ENCODE measurements at regions not wholly inside any gene's neighbourhood (a gene's known extent, or its start where the extent isn't known, plus 50 kb on each side); places are given as distances from the start of the nearest gene placed in this dataset.

GRCh38 chr13:31853643-31854326 lies 114.5 kb downstream of the RXFP2 start:
- no peak for DNase-seq

- DNase-seq = no peak
Observed at GRCh38 chr13:31859571-31859970, 120.2 kb downstream of the RXFP2 start.

- no peak for DNase-seq
Observed at GRCh38 chr13:31860002-31860401, 120.7 kb downstream of the RXFP2 start.

- no peak for DNase-seq
Observed at GRCh38 chr13:31862828-31863227, 123.5 kb downstream of the RXFP2 start.

DNA sequence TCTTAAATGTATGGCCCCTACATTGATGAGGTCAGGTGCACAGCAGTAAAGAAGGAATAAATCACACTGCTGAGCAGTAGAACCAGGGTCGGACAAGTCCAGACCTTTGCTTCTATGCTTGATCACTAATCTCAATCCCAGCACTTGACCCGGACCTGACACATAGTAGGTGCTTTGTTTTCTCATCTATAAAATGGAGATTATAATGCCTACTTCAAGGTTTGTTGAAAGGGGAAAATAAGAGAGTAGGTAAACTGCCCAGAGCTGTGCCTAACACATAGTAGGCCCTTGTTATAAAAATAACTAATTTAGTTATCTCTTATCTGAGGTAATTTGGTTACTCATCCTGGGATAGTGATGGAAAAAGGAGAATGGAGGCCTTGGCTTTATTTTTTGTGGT lies 125.0 kb downstream of the RXFP2 start:
- DNase-seq = no peak

GRCh38 chr13:31866099-31866498 lies 126.8 kb downstream of the RXFP2 start:
- DNase-seq = no peak

DNA sequence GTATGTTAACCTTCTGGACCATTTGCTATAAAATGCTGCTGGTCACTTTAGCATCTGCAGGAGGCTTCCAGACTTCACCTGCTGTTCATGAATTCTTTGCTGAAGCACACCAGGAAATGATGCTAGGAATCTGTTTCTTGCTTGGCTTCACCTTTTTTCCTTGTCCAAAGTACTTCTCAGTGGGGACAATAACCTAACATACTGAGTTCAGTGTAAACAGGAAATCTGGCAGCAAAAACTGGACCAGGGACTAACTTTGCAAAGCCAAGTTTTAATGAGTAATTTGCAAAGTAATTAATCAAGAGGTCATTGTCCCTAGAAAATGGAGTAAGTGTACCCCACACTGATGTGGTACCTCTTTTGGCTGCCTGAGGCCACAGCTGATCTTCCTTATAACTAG lies 128.4 kb downstream of the RXFP2 start:
- no peak for DNase-seq

DNA sequence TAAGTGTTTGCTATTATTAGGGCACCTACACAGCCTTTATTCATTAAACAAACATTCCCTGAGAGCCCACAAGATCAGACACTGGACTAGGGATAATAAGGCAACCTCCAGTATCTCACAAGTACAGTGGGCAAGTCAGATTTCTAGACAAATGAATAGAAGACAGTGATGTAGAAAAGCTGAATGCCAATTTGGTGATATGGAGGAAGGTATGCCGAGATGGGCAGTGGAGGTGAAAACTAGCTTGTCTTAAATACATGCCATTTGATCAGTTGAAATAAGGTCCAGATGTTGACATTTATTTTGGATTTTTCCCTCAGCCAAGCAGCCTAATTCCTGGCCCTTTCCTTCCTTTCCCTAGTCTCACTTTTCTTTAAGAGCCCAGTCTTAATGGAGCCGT lies 130.3 kb downstream of the RXFP2 start:
- DNase-seq = no peak

GRCh38 chr13:31870511-31870910 lies 131.2 kb downstream of the RXFP2 start:
- DNase-seq = no peak

- no peak for DNase-seq
Observed at GRCh38 chr13:31873145-31873544, 133.8 kb downstream of the RXFP2 start.

DNA sequence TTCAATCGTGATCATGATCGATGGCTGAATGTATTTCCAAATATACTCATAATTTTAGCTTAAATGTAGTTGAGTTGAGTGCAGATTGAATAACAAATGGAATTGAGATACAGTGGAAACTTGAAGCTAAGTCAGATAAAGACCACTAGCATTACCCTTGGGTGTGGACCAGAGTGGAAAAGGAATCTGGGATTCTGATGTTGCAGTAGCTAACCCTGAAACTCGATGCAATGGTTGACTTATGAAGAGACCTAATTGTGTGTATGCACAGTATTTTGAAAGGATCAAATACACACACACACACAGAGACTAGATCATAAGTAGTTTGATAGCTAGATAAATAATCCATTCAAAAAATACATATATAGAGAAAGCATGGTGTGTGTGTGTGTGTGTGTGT lies 135.8 kb downstream of the RXFP2 start:
- DNase-seq = no peak

- no peak for DNase-seq
Observed at GRCh38 chr13:31878052-31878451, 138.7 kb downstream of the RXFP2 start.

DNA sequence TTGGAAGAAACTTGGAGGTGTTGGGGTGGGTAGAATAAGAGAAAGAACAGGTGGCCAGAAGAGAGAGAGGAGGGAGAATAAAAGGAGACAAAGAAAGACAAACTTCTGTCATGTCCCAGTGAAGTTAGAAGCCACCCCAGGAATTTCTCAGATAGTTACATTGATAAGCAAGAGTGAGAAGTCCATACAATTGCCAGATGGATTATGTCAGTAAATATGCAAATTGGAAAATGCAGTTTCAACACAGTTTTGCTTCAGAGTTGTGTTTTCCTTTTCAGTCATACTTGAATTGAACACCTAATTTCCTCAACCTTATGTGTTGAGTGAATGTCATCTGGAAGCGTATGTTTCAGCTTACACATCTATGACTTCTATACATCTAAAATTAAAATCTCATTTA lies 139.2 kb downstream of the RXFP2 start:
- DNase-seq = no peak

GRCh38 chr13:31878955-31879354 lies 139.6 kb downstream of the RXFP2 start:
- DNase-seq = no peak

DNA sequence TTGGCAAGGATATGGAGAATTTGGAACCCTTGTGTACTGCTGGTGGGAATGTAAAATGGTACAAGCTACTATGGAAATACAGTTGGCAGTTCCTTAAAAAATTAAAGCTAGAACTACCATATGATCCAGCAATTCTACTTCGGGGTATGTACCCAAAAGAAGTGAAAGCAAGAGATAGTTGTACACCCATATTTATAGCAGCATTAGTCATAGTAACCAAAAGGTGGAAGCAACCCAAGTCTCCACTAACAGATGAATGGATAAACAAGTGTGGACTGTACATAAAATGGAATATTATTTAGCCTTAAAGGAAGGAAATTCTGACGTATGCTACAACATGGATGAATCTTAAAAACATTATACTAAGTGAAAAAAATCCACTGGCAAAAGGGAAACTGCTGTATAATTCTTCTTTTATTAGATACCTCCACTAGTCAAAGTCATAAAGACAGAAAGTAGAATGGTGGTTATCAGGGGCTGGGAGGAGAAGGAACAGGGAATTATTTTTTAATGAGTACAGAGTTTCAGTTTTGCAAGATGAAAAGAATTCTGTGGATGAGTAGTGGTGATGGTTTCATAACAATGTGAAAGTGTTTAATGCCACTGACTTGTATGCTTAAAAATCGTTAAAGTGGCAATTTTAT lies 141.6 kb downstream of the RXFP2 start:
- no peak for DNase-seq

DNA sequence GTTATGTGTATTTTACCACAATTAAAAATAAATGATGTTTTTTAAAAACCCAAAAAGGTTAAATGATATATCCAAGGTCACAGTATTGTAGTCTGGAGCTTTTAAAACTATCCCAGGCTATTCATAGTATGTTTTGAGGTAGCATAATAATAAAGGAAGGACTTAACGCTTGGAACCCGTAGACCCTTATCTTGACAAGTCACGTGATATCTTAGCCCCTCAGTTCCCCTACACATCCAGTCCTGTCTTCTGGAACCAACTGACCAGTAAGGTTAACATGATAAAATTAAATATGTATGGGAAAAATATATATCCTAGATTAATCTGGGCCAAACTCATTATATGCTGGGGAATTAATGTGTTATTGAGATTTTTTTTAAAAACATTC lies 142.2 kb downstream of the RXFP2 start:
- DNase-seq = no peak

DNA sequence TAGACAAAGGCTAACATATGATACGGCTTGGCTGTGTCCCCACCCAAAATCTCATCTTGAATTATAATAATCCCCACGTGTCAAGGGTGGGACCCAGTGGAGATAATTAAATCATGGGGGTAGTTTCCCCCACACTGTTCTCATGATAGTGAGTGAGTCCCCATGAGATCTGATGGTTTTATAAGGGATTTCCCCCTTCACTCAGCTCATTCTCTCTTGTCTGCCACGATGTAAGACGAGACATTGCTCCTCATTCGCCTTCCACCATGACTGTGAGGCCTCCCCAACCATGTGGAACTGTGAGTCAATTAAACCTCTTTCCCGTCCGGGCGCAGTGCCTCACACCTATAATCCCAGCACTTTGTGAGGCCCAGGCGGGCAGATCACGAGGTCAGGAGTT lies 143.5 kb downstream of the RXFP2 start:
- DNase-seq = no peak

DNA sequence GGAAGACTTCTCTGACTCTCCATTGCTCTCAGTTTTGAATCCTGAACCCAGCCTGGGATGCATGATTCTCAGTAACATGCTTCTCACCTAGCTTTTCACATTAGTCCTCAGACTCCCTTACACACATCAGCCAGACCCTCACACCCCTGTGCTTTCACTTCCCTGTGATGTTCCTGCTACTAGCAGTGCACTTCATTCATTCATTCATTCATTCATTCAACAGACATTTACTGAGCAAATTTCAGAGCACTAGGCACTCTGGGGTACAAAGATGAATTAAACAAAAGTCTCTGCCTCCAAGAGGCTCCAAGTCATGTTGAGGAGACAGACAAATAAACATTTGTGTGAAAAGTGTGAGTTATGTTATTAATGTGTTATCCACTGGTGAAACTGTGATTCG lies 145.2 kb downstream of the RXFP2 start:
- DNase-seq = no peak

DNA sequence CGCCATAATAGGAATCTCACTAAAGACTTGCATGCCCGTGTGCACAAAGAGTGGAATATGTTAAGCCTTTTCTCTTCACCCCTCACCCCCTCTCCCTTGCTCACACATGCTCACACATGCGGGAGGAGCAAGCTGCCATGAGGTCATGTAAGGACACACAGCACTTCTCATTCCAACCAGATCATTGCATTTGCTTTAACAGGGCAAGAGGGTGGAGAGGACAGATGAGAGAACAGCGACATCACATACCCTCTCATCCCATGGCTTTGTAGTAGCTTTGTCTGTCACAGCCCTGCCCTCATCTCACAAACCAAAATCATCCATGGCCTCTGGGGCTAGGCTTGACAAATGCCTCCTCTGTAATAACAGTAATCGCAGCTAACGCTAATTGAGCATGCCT lies 145.6 kb upstream of the FRY start:
- no peak for DNase-seq

DNA sequence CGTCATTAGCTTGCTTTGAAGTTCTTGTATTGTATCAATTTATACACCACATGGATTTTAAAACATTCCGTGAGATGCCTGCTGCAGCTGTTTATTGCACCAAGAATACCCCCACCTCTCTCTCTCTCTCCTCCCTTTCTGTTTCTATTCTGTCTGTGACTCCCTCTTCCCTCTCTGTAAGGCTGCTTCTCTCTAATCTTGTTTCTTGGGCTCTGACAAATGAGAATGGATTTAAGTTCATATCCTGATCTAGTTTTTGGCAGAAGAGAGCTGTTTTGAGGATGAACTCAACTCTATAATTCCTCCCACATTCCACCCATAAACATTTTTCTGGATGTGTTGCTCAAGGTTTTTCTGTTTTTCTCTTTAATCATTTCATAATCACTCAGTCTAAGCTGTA lies 144.3 kb upstream of the FRY start:
- no peak for DNase-seq

DNA sequence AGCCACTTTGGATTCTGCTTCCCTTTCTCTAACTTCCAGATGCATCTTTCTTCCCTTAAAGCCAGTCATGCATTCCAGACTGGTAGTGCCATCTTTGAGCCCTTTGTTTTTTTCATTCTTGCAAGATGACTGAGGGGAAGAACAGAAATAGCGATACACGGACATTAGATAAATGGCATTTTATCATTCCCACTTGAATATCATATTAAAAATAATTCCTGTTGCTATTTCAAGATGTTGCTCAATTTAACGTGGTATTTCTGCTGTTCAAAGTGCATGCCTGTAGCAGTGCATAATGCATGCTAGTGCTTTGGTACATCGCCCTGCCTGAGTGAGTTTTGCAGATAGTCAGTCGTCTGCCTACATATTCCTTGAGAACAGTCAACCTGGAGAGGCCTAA lies 140.6 kb upstream of the FRY start:
- no peak for DNase-seq

GRCh38 chr13:31891472-31891871 lies 140.1 kb upstream of the FRY start:
- no peak for DNase-seq

DNA sequence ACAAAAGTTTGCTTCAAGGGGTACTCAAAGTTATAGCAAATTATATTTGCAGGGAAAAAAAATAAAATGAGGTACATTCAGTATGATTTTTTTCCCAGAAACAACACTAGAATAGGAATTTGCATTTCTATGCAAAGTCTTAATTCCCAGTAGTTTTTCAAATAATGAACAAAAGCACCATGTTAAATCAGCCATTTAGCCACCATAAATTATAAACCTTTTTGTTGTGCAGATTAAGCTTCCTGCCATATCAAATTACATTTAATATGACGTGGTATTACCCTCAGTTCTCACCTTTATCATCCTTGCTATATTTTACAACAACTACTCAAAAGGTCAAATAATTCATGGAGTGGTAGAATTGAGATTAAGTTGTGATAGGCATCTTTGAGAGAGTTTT lies 136.6 kb upstream of the FRY start:
- no peak for DNase-seq

DNA sequence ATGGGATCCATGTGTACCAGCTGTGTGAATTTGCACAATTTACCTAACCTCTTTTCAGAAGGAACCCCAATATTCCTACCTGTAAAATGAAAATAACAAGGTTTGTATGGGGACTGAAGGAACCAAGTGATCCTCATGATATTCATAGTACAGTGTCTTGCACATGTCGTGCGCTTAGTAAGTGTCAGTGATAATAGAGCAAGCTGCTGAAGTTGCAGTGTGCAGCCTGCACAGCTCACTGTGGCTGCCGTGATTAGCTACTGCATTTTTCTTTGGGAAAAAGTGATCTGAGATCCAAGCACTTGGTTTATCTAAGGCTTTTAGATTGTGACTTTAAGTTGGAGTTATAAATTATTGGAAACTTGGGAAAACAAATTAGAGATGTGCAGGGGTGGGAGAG lies 135.9 kb upstream of the FRY start:
- no peak for DNase-seq

DNA sequence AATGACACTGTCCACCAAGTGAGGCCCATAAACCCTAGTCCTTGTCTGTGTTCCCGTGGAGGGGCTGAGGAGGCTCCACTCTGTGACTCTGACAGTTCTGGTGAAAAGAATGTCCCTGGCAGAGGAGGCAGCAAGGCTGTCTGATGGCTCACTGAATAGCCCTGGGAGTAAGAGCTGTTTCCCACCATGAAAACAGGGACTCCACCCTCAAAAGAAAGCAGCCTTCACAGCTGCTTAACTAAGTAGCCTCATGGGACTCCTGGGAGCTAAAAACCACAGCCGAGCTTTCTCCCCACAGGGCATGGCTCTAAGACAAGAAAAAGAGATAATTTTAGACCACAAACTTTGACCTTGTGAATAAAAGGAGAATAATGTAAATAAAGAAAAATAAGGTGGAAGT lies 135.1 kb upstream of the FRY start:
- no peak for DNase-seq

Data from NCI-H1417 treated with DMSO at 0.1 percent for 48 hours (cell line).